ENCODE measurements at regions not wholly inside any gene's neighbourhood (a gene's known extent, or its start where the extent isn't known, plus 50 kb on each side); places are given as distances from the start of the nearest gene placed in this dataset.

GRCh38 chr15:95417761-95418160, 912.7 kb upstream of the NR2F2 start:
- TF ChIP-seq, protein P1, sequence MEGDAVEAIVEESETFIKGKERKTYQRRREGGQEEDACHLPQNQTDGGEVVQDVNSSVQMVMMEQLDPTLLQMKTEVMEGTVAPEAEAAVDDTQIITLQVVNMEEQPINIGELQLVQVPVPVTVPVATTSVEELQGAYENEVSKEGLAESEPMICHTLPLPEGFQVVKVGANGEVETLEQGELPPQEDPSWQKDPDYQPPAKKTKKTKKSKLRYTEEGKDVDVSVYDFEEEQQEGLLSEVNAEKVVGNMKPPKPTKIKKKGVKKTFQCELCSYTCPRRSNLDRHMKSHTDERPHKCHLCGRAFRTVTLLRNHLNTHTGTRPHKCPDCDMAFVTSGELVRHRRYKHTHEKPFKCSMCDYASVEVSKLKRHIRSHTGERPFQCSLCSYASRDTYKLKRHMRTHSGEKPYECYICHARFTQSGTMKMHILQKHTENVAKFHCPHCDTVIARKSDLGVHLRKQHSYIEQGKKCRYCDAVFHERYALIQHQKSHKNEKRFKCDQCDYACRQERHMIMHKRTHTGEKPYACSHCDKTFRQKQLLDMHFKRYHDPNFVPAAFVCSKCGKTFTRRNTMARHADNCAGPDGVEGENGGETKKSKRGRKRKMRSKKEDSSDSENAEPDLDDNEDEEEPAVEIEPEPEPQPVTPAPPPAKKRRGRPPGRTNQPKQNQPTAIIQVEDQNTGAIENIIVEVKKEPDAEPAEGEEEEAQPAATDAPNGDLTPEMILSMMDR (IDR thresholded peaks at IDR 0.05), result no peak
- no peak for TF ChIP-seq POLR2A (IDR thresholded peaks at IDR 0.05)
